IgD-negative memory B cell (primary cell): ENCODE measurements at regions not wholly inside any gene's neighbourhood (a gene's known extent, or its start where the extent isn't known, plus 50 kb on each side); places are given as distances from the start of the nearest gene placed in this dataset.

Experiments
- H3K27ac Mint-ChIP-seq, 3 donors: one replicate each; pipeline ENCODE4 v1.8.0; 2020 to 2022; ENCODE audit warnings: mild to moderate bottlenecking in 3 of 3, mixed read lengths in 3 of 3, moderate library complexity in 1 of 3
- H3K27me3 Mint-ChIP-seq: one replicate; pipeline ENCODE4 v1.8.0; 2021; ENCODE audit warnings: mixed read lengths
- H3K36me3 Mint-ChIP-seq: one replicate; pipeline ENCODE4 v1.8.0; 2020; ENCODE audit warnings: mild to moderate bottlenecking, mixed read lengths
- H3K4me1 Mint-ChIP-seq, 3 donors: one replicate each; pipeline ENCODE4 v1.8.0; 2020 to 2022; ENCODE audit warnings: mixed read lengths in 3 of 3, mild to moderate bottlenecking in 1 of 3
- H3K4me3 Mint-ChIP-seq, 4 donors: one replicate each; pipeline ENCODE4 v1.8.0; 2020 to 2022; ENCODE audit warnings: mild to moderate bottlenecking in 4 of 4, mixed read lengths in 4 of 4, moderate library complexity in 3 of 4
- H3K9me3 Mint-ChIP-seq, 3 donors: one replicate each; pipeline ENCODE4 v1.8.0; 2020 to 2021; ENCODE audit warnings: mixed read lengths in 3 of 3, mild to moderate bottlenecking in 1 of 3

DNA sequence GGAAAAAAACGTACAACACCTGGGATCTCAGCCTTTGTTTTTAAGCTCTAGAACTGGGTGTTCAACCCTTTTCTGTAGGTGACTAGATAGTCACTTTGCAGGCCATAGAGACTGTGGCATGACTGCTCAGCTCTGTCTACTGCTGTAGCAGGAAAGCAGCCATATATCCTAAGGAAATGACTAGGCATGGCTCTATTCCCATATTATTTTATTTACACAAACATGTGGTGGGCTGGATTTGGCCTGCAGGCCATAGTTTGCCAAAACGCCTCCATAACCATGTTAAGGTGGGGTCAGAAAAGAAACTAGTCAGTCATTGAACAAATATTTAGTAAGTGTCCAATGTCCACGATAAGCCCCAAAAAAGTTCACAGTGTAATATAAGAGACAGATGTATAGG lies 452.5 kb downstream of the MCTP2 start:
- peaks cover 3% of the 10 kb centered on the region for H3K27me3 Mint-ChIP-seq
- no peaks in the 10 kb centered on the region for H3K36me3 Mint-ChIP-seq
- no peaks in the 10 kb centered on the region for H3K9me3 Mint-ChIP-seq
- H3K4me3 Mint-ChIP-seq = no peak overlapping the region
- no peaks in the 10 kb centered on the region for H3K4me1 Mint-ChIP-seq
- no peak overlapping the region for H3K27ac Mint-ChIP-seq

DNA sequence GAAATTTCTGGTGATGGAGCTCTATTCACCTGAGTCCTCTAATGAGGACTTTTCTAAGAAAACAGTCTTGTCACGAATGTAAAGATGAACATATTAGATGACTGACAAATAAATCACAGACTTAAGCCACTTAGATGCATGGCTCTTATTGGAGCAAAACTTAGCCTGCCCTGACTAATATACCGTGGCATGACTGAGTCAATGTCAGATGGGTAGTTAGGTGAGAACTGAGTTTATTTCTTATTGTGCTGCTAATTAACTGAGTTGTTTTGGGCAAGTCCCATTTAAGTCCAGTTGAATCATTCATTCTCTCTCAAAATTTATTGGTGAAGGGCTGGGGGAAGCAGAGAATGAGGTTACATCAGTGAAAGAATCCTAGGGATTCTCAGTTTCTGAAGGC lies 459.8 kb downstream of the MCTP2 start:
- Mint-ChIP-seq H3K4me1 (no peaks in the 10 kb centered on the region), H3K36me3 (no peaks in the 10 kb centered on the region), H3K9me3 (no peaks in the 10 kb centered on the region), H3K27me3 (no peaks in the 10 kb centered on the region), H3K4me3 (no peak overlapping the region), H3K27ac (no peak overlapping the region)

DNA sequence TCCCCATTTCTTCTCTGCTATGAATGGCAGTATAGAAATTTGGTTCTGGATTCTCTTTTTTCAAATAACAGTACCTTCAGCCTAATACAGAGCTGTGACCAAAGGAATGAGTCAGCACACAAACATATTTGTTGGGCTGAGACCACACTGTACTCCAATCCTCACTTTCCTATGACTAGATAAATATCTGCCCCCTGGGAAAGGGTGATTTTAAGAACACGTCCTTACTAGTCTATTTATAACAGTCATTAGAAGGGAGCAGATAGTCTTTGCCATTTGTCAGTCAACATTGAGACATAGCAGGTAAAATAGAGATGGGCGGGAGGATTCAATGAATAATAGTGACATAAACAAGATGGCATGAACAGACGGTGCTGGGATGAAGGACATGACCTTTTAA lies 461.3 kb downstream of the MCTP2 start:
- Mint-ChIP-seq H3K27me3 (no peaks in the 10 kb centered on the region), H3K4me1 (no peaks in the 10 kb centered on the region), H3K36me3 (no peaks in the 10 kb centered on the region), H3K4me3 (no peak overlapping the region), H3K27ac (no peak overlapping the region), H3K9me3 (peaks cover 0 to 3% (median 0%) of the 10 kb centered on the region in 3 donors)

DNA sequence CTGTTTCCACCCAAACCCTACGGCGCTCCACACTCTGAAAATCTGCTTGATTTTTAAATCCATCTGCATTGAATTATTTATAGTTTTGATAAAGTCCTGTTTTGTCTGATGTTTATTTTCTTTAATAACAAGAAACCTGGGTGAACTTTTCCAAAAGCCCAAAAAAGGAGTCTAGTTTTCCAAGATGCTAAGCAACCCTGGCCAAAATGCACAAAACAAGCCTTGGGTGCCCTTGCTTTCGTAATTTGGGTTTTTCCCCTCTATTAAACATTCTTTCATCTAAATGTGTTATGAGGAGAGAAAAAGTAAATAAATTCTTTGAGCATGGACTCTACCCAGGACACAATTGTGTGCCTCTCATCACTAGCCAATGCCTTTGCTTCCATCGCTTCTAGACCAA lies 468.9 kb downstream of the MCTP2 start:
- H3K36me3 Mint-ChIP-seq = no peaks in the 10 kb centered on the region
- H3K27me3 Mint-ChIP-seq = no peaks in the 10 kb centered on the region
- H3K27ac Mint-ChIP-seq = no peak overlapping the region
- peaks cover 0 to 1% (median 0%) of the 10 kb centered on the region in 3 donors for H3K4me1 Mint-ChIP-seq
- peaks cover 0 to 5% (median 0%) of the 10 kb centered on the region in 3 donors for H3K9me3 Mint-ChIP-seq
- H3K4me3 Mint-ChIP-seq = no peak overlapping the region

DNA sequence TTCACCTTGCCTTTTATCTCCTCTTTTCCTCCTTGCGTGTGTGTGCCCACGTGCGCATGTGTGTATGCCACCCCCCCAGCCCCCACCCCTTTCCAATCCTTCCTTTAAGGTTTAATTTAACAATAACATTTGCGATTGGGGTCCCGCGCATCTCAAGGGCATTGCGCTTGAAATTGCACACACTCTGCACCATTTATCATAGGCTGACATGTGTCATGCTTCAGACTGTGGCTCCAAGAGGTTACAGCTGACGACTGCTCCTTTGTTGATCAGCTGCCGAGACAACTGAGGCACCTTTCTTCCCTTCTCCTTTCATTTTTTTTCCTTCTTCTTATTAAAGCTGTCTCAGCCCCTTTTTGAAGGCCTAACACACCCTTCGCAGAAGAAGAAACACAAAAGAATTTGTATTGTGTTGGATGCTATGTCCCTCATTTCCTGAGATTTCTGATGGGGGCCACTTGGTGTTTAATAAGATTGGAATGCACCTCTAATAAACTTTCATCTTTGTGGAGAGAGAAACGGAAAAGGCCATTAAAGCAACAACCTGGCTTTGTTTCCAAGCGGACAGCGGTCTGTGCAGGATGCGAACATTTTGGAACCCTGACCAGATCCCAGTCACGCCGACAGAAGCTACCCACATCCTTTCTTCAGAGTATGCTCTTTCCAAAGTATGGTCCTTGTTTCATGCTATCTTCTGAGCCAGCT lies 470.1 kb downstream of the MCTP2 start:
- H3K9me3 Mint-ChIP-seq = peaks cover 0 to 5% (median 0%) of the 10 kb centered on the region in 3 donors
- no peak overlapping the region for H3K27ac Mint-ChIP-seq
- H3K36me3 Mint-ChIP-seq = no peaks in the 10 kb centered on the region
- no peak overlapping the region for H3K4me3 Mint-ChIP-seq
- peaks cover 0 to 1% (median 0%) of the 10 kb centered on the region in 3 donors for H3K4me1 Mint-ChIP-seq
- no peaks in the 10 kb centered on the region for H3K27me3 Mint-ChIP-seq

DNA sequence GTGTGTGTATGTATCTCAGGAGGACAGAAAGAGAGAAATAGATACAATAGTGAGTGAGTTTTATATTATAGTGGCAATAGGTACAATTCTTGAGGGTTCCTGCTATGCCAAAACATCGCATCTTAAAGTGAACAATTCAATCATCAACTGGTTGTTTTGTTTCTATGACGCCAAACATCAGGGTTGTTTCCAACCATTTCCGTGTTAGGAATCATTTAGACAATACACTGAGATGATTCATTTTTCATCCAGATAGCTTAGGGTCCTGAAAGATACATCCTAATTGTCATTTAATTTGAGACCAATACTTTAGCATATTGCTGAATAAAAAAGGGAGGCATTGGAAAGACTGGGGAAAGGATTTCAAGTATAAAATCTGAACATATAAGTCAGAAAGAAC lies 472.2 kb downstream of the MCTP2 start:
- H3K9me3 Mint-ChIP-seq = no peaks in the 10 kb centered on the region
- H3K4me1 Mint-ChIP-seq = peaks cover 0 to 1% (median 0%) of the 10 kb centered on the region in 3 donors
- H3K27ac Mint-ChIP-seq = no peak overlapping the region
- peaks cover 4% of the 10 kb centered on the region for H3K27me3 Mint-ChIP-seq
- no peaks in the 10 kb centered on the region for H3K36me3 Mint-ChIP-seq
- H3K4me3 Mint-ChIP-seq = no peak overlapping the region

DNA sequence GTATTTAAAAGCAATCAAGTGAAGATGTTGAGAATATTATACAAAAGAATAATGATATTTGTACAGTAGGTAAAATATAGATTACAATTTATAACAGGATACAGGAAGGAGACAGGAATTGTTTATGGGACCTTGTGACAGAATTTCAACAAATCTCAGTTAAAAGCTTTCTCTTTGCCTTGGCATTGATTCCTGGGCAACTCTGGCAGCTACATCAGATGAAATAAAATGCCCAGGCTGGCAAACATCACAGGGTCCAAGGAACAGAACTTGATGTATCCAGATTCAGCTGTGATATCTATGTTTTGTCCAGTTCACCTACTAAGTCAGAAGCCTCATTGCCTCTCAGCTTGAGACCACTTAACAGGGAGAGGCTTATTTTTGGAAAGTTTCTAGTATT lies 473.1 kb downstream of the MCTP2 start:
- Mint-ChIP-seq H3K27me3 (peaks cover 4% of the 10 kb centered on the region), H3K36me3 (no peaks in the 10 kb centered on the region), H3K9me3 (no peaks in the 10 kb centered on the region), H3K4me1 (peaks cover 0 to 1% (median 0%) of the 10 kb centered on the region in 3 donors), H3K4me3 (no peak overlapping the region), H3K27ac (no peak overlapping the region)

DNA sequence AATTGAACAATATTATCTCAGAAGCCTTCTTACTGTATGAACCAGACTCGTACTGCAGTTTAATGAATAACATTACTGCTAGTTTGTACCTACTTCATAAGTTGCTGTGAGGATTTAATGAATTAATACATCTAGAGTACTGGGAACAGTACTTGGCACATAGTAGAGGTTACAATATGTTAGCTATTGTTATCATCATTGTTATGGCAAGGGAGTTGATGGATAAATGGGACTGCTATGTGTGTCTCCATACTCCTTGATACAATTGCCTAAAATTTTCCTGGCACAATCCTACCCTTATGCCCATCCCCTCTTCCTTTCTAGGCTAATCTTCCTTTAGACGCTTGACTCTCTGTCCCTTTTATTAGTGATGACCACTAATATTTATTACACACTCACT lies 473.6 kb downstream of the MCTP2 start:
- H3K27ac Mint-ChIP-seq = no peak overlapping the region
- H3K4me1 Mint-ChIP-seq = peaks cover 0 to 1% (median 0%) of the 10 kb centered on the region in 3 donors
- no peak overlapping the region for H3K4me3 Mint-ChIP-seq
- H3K36me3 Mint-ChIP-seq = no peaks in the 10 kb centered on the region
- no peaks in the 10 kb centered on the region for H3K9me3 Mint-ChIP-seq
- H3K27me3 Mint-ChIP-seq = peaks cover 4% of the 10 kb centered on the region

DNA sequence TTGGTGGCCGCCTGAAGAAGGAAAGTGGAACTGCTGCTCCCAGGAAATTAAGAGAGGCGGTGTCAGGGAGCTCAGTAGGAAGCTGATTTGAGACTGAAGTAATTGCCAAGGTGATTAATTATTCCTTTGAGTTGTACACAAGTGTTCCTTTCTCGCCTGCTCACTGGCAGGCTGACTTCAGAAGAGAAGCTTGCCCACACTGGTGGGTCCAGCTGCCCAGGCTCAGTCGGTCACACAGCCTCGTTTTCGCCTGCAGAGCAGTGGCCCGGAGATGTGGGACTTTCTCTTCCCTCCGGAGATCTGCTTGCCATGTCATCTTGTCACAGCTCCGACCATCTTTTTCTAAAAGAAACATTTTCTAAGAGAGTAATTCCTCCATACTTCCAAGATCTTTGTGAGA lies 478.0 kb downstream of the MCTP2 start:
- Mint-ChIP-seq H3K27ac (no peak overlapping the region), H3K27me3 (peaks cover 7% of the 10 kb centered on the region), H3K4me3 (no peak overlapping the region), H3K4me1 (no peaks in the 10 kb centered on the region), H3K36me3 (no peaks in the 10 kb centered on the region), H3K9me3 (no peaks in the 10 kb centered on the region)

DNA sequence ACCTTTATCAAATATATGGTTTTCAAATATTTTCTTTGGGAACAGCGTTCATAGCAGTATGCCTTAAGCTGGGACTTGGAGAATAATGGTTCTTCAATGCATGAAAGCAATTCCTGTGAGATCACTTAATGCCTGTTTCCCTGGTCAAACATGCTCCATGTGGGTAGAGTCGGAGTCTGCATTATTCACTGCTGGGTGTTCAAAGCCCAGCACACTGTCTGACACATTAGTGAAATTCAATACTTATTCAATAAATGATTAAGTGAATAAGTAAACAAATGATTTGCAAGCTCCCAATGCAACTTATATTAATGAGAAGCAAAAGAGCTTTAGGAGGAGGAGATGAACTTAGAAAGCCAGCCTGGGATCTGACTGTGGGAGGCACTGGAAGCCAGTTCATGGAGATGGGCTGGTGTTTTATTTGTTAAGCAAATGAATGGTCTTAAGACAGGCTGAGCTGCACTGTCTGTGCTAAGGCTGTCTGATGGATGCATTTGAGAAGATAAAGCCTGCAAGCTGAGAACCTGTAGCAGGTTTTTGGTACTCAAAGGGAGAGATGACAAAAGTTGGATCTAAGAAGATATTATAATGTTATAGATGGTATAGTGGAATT lies 490.8 kb downstream of the MCTP2 start:
- H3K27ac Mint-ChIP-seq = no peak overlapping the region
- peaks cover 2% of the 10 kb centered on the region for H3K36me3 Mint-ChIP-seq
- no peaks in the 10 kb centered on the region for H3K4me1 Mint-ChIP-seq
- H3K4me3 Mint-ChIP-seq = no peak overlapping the region
- H3K9me3 Mint-ChIP-seq = peaks cover 0 to 3% (median 0%) of the 10 kb centered on the region in 3 donors
- no peaks in the 10 kb centered on the region for H3K27me3 Mint-ChIP-seq

DNA sequence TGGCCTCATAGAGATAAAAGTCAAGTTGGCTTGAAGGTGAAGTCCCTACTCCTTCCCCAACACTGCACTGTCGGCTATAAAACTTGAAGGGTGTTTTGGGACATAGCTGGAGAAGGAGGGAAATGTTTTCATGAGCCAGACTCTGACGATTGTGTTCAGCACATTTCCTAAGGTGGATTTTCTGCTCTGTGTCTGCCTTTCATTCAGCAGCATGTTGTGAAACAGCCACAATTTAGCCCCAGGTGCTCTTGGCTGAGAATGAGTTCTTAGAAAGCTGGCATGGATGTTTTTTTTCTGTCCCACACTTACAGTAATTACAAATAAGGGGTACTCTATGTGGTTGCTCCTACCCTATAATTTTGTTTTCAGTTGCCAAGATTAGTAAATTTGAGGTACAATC lies 492.4 kb downstream of the MCTP2 start:
- Mint-ChIP-seq H3K9me3 (peaks cover 0 to 3% (median 0%) of the 10 kb centered on the region in 3 donors), H3K27ac (no peak overlapping the region), H3K36me3 (peaks cover 2% of the 10 kb centered on the region), H3K4me3 (no peak overlapping the region), H3K4me1 (no peaks in the 10 kb centered on the region), H3K27me3 (no peaks in the 10 kb centered on the region)

DNA sequence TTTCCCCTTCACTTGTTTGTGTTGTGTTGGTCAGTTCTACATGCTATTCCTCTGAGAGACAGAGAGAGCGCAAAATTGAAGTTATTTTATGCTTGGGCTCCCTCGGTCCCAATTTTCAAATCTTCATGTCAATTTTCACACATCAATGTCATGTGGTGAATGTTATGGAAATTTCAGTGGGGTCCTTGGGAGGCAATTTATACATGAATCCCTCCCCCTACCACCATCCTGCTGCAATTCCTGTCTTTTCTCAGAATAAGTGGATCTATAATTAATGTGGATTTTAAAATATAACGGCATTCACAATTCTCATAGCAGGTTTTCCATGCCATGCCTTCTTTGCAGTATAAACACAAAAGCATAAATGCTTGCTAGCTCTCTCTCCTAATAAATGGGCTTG lies 499.9 kb downstream of the MCTP2 start:
- H3K4me1 Mint-ChIP-seq = no peaks in the 10 kb centered on the region
- H3K9me3 Mint-ChIP-seq = no peaks in the 10 kb centered on the region
- no peaks in the 10 kb centered on the region for H3K36me3 Mint-ChIP-seq
- no peaks in the 10 kb centered on the region for H3K27me3 Mint-ChIP-seq
- H3K4me3 Mint-ChIP-seq = no peak overlapping the region
- no peak overlapping the region for H3K27ac Mint-ChIP-seq

DNA sequence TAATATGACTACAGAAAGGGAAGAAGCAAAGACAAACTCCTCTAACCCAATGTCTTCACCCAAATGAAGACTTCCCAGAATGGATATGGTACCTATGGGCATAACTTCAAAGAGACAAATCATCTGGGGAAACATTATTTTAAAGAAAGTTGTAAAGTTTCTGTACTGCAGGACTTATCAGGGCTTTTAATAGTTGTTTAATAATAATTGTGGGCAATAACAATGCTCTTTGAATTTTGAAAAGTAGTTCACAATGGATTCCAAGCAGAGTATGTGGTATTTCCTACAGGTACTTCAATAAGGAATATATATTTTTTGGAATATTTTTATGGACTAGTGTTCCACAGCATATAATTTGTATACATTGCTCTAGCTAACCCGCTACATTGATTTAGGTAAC lies 503.1 kb downstream of the MCTP2 start:
- Mint-ChIP-seq H3K36me3 (no peaks in the 10 kb centered on the region), H3K27me3 (no peaks in the 10 kb centered on the region), H3K4me3 (no peak overlapping the region), H3K27ac (no peak overlapping the region), H3K4me1 (no peaks in the 10 kb centered on the region), H3K9me3 (no peaks in the 10 kb centered on the region)

DNA sequence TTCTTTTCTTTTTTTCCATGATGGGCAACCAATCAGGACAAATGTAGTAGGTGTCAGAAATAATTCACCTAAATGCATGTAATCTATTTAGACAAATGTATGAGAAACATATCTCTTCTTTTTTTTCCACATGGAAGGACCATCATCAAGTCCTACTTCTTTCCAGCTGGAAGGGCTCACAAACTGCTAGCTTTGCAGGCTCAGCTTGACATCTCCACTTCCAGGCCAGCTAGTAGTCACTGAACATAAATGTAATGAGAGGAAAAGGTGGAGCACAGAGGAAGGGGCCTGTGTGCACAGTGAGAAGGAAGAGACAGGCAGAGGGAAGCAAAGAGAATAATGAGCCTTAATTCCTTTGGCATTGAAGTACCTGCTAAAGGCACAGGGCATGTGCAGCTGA lies 504.9 kb downstream of the MCTP2 start:
- no peaks in the 10 kb centered on the region for H3K4me1 Mint-ChIP-seq
- no peaks in the 10 kb centered on the region for H3K36me3 Mint-ChIP-seq
- H3K27ac Mint-ChIP-seq = no peak overlapping the region
- peaks cover 0 to 4% (median 0%) of the 10 kb centered on the region in 3 donors for H3K9me3 Mint-ChIP-seq
- no peaks in the 10 kb centered on the region for H3K27me3 Mint-ChIP-seq
- no peak overlapping the region for H3K4me3 Mint-ChIP-seq

DNA sequence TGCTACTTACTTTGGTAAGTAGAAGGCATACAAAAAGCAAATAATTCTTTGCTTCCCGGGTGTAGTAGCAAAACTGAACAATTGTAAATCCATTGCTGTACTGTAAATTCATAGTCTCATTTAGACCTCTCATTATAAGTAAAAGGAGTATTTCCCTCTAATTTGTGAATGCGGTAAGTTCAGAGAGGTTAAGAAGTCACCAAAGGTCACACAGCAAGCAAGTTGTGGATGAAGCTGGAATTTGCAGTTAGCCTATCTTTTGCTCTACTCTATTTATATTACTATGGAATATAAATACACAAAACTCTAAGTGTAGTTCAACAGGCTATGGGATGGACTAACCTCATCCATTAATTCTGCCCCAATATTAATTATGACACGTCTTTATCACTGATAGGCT lies 508.3 kb downstream of the MCTP2 start:
- no peak overlapping the region for H3K27ac Mint-ChIP-seq
- H3K4me3 Mint-ChIP-seq = no peak overlapping the region
- H3K36me3 Mint-ChIP-seq = no peaks in the 10 kb centered on the region
- H3K4me1 Mint-ChIP-seq = no peaks in the 10 kb centered on the region
- no peaks in the 10 kb centered on the region for H3K27me3 Mint-ChIP-seq
- H3K9me3 Mint-ChIP-seq = peaks cover 0 to 4% (median 1%) of the 10 kb centered on the region in 3 donors

DNA sequence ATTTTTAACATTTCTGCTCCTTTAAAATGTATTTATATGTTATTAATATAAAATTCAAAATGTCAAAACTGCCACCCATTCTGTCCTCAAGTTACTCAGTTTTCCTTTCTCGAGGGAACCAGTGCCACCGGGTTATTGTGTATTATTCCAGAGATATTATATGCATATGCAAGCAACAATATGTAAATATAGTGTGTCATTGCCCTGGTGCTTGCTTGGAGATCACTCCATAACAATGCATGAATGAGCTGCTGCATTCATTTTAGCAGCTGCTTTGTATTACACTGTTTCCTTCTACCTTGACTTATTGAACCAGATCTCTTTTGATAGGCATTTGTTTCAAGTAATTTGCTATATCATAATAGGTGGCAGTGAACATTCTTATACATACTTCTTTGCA lies 509.1 kb downstream of the MCTP2 start:
- H3K4me3 Mint-ChIP-seq = no peak overlapping the region
- no peak overlapping the region for H3K27ac Mint-ChIP-seq
- H3K36me3 Mint-ChIP-seq = no peaks in the 10 kb centered on the region
- H3K4me1 Mint-ChIP-seq = no peaks in the 10 kb centered on the region
- H3K9me3 Mint-ChIP-seq = peaks cover 0 to 4% (median 1%) of the 10 kb centered on the region in 3 donors
- no peaks in the 10 kb centered on the region for H3K27me3 Mint-ChIP-seq
